Fibroblast of pulmonary artery (primary cell): ENCODE measurements at regions not wholly inside any gene's neighbourhood (a gene's known extent, or its start where the extent isn't known, plus 50 kb on each side); places are given as distances from the start of the nearest gene placed in this dataset.

Source experiments
- DNase-seq: peaks from one replicate; pipeline ENCODE4 v3.0.0-alpha.2; 2010; ENCODE audit warnings: low read depth
- H3K4me3 ChIP-seq: replicated peaks from 2 replicates; pipeline ENCODE4 v1.5.1; 2011; ENCODE audit warnings: low read depth, mild to moderate bottlenecking, control low read depth, low read length, moderate library complexity
- TF ChIP-seq, protein P1 (sequence below): IDR thresholded peaks from 2 replicates; pipeline ENCODE4 v1.5.1; 2011; ENCODE audit warnings: mild to moderate bottlenecking, control low read depth, low read length, inconsistent platforms; ENCODE audit errors: missing control alignments

GRCh38 chr20:50336661-50337060, 146.0 kb downstream of the CEBPB start:
- no peak overlapping the region for H3K4me3 ChIP-seq
- no peak for DNase-seq
- TF ChIP-seq, protein P1, sequence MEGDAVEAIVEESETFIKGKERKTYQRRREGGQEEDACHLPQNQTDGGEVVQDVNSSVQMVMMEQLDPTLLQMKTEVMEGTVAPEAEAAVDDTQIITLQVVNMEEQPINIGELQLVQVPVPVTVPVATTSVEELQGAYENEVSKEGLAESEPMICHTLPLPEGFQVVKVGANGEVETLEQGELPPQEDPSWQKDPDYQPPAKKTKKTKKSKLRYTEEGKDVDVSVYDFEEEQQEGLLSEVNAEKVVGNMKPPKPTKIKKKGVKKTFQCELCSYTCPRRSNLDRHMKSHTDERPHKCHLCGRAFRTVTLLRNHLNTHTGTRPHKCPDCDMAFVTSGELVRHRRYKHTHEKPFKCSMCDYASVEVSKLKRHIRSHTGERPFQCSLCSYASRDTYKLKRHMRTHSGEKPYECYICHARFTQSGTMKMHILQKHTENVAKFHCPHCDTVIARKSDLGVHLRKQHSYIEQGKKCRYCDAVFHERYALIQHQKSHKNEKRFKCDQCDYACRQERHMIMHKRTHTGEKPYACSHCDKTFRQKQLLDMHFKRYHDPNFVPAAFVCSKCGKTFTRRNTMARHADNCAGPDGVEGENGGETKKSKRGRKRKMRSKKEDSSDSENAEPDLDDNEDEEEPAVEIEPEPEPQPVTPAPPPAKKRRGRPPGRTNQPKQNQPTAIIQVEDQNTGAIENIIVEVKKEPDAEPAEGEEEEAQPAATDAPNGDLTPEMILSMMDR, result no peak

GRCh38 chr20:50337521-50338466, 147.2 kb downstream of the CEBPB start:
- no peak for DNase-seq
- H3K4me3 ChIP-seq, result no peak overlapping the region
- TF ChIP-seq, protein P1, result no peak

- TF ChIP-seq, protein P1, result no peak
- DNase-seq, result no peak
- no peak overlapping the region for H3K4me3 ChIP-seq
Measured at GRCh38 chr20:50338479-50339391, 148.1 kb downstream of the CEBPB start.

GRCh38 chr20:50339466-50339901, 148.9 kb downstream of the CEBPB start:
- peak; percentile 51 for DNase-seq
- TF ChIP-seq, protein P1, result no peak
- no peak overlapping the region for H3K4me3 ChIP-seq

GRCh38 chr20:50340541-50340940, 149.9 kb downstream of the CEBPB start:
- H3K4me3 ChIP-seq, result no peak overlapping the region
- DNase-seq, result no peak

GRCh38 chr20:50341050-50341449, 150.4 kb downstream of the CEBPB start:
- H3K4me3 ChIP-seq, result no peak overlapping the region
- no peak for DNase-seq
- TF ChIP-seq, protein P1, result no peak

More at GRCh38 chr20:50340541-50340940, 149.9 kb downstream of the CEBPB start:
- TF ChIP-seq, protein P1, result no peak
